Globus pallidus (tissue), 1 donor: ENCODE measurements at regions not wholly inside any gene's neighbourhood (a gene's known extent, or its start where the extent isn't known, plus 50 kb on each side); places are given as distances from the start of the nearest gene placed in this dataset.

Experiments used
- DNase-seq: peaks from one replicate; pipeline ENCODE4 v3.0.0-alpha.2; 2015; ENCODE audit warnings: low spot score

- DNase-seq: no peak
Observed at GRCh38 chr9:91100878-91101450, 260.8 kb downstream of the AUH start.

GRCh38 chr9:91101611-91102168 lies 260.0 kb downstream of the AUH start:
- DNase-seq: no peak

GRCh38 chr9:91102269-91102668 lies 259.4 kb downstream of the AUH start:
- no peak for DNase-seq

- DNase-seq: no peak
Observed at GRCh38 chr9:91103931-91104330, 257.8 kb downstream of the AUH start.

- DNase-seq: no peak
Observed at GRCh38 chr9:91106415-91107081, 255.2 kb downstream of the AUH start.

DNA sequence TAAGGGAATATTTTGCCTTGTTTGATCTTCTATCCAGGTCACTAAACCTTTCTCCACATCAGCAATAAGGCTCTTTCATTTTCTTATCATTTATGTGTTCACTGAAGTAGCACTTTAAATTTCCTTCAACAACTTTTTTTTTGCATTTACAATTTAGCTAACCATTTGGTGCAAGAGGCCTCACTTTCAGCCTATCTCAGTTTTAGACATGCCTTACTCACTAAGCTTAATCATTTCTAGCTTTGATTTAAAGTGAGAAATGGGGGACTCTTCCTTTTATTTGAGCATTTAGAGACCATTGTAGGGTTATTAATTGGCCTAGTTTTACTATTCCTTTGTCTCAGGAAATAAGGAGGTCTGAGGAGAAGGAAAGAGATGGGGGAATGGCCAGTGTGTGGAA lies 250.5 kb downstream of the AUH start:
- DNase-seq: no peak

- DNase-seq: no peak
Observed at GRCh38 chr9:91111876-91112275, 249.8 kb downstream of the AUH start.

- DNase-seq: no peak
Observed at GRCh38 chr9:91113016-91113415, 248.7 kb downstream of the AUH start.

DNA sequence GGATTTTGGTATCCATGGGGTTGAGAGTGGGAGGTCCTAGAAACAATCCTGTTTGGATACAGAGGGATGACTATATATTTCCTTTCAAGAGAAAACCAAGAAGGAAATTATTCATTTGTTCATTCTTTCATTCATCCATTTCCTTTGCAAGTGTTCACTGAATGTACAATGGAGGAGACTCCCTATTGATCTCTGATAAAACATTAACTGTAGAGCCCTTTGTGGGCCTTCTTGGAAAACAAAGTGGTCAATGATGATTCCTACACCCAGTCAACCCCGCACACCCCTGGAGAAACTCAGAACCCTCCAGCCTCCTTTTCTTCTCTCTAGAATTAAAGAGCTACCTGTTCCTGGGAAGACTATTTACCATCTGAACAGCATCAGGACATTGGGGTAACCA lies 247.3 kb downstream of the AUH start:
- no peak for DNase-seq

GRCh38 chr9:91116211-91116610 lies 245.5 kb downstream of the AUH start:
- DNase-seq: no peak

- no peak for DNase-seq
Observed at GRCh38 chr9:91116711-91117110, 245.0 kb downstream of the AUH start.

GRCh38 chr9:91117474-91117891 lies 244.2 kb downstream of the AUH start:
- no peak for DNase-seq

DNA sequence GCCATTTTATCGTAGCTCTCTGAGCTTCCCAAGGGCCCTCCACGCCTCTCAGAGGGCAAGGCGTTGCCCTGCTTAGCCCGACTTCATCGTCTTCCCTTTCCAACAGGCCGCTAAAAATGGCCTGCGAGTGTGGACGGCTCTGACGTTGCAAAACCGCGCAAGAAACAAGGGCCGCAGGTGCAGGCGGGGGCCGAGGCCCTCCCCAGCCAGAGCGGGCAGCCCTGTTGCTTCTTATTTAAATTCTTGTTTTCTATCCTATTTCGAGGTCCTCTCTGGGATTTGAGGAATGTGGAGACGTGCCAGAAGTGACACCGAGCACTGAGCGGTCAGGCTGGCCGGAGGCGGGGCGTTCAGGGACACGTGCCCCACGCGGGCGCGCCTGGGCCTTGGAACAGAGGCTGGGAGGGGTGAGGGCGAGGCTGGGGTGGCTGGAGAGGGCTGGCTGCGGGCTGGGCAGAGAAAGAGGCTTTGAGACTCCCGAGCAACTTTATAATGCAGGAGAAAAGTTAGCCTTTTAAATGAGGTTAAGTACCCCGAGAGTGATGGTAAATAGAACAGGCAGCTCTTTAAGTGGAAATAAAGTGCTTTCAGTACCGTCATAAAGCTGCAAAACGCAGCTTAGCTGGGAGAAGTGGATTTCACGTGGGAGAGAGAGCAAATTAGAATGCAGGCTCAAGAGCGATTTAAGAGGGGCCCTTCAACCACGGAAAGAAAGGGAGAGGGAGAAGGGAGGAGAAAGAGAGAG lies 243.6 kb downstream of the AUH start:
- DNase-seq: peak; percentile 64

- no peak for DNase-seq
Observed at GRCh38 chr9:91118704-91119025, 243.1 kb downstream of the AUH start.

DNA sequence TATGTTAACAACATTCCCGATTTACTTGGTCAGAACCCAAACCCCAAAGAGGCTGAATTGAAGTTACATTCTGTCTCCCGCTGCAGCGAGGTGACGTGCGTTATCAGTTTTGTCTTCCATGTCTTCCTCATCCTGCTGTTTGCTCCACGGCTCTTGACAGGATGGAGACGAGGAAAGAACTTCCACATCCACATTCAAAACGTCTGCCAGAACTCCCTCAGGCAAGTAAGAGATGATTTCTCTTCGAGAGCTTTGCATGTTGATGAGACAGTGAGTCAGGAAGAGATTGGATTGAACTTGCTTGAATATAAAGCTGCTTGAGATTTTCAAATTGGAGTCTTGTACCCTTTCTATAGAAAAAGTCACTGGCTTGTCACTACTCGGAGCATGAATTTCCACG lies 242.6 kb downstream of the AUH start:
- DNase-seq: no peak

DNA sequence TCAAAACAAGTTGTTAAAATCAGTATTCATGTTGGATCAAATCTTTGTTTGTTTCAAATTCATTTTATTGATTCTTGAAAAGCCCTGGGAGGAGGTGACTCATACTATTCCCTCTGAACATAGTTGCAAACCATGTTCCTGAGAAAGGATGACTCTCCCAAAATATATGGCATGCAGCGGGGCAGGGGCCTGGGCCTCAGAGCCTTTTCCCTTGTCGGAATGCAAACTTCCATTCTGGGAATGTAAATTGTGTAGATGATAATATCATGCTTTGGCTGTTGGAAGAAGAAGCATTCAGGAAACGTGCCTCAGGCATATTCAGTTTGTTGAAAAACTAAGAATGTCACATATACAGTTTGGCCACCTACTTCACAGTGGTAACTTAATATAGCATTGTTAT lies 242.0 kb downstream of the AUH start:
- no peak for DNase-seq

- no peak for DNase-seq
Observed at GRCh38 chr9:91120200-91120599, 241.5 kb downstream of the AUH start.

DNA sequence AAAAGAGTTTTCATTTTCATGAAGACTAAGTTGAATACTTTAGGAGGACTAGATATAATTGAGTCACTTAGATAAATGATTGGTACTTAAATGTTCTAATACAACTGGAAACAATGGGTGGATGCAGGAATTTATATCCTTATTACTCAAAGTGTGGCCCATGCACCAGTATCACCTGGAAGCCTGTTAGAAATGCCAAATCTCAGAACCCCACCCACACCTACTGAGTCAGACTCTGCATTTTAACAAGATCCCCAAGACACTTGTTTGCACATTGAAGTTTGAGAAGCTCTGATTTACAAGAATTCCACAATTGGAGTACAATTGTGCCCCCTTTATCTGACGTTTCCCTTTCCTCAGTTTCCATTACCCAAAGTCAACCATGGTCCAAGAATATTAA lies 239.0 kb downstream of the AUH start:
- no peak for DNase-seq

GRCh38 chr9:91126761-91127445 lies 234.8 kb downstream of the AUH start:
- DNase-seq: no peak

GRCh38 chr9:91127653-91128052 lies 234.1 kb downstream of the AUH start:
- no peak for DNase-seq

GRCh38 chr9:91130796-91131318 lies 230.9 kb downstream of the AUH start:
- DNase-seq: no peak

GRCh38 chr9:91131433-91131839 lies 230.3 kb downstream of the AUH start:
- DNase-seq: no peak
